OCI-LY1 (cell line): ENCODE measurements at regions not wholly inside any gene's neighbourhood (a gene's known extent, or its start where the extent isn't known, plus 50 kb on each side); places are given as distances from the start of the nearest gene placed in this dataset.

Experiments used
- H2AFZ ChIP-seq: fragments of 200-600 bp; sonication (generic), shearing (Covaris generic); 2 replicates; pipeline ENCODE4 v1.6.0; 2014; ENCODE audit warnings: antibody characterized with exemption, mild to moderate bottlenecking, low read length
- H3F3A ChIP-seq: fragments of 200-600 bp; sonication (generic), shearing (Covaris generic); 2 replicates; pipeline ENCODE4 v1.6.0; 2014; ENCODE audit warnings: mild to moderate bottlenecking, antibody characterized with exemption, low read length, moderate library complexity; ENCODE audit not compliant: insufficient read depth
- H3K27ac ChIP-seq: fragments of 200-600 bp; sonication (generic); 2 replicates; pipeline ENCODE4 v1.5.1; 2014; ENCODE audit warnings: low read length, mixed run types, mild to moderate bottlenecking, low read depth; ENCODE audit not compliant: poor library complexity, severe bottlenecking
- H3K27me3 ChIP-seq: fragments of 200-600 bp; sonication (generic); 2 replicates; pipeline ENCODE4 v1.6.0; 2014; ENCODE audit warnings: antibody characterized with exemption, mild to moderate bottlenecking, low read length, moderate library complexity; ENCODE audit not compliant: insufficient read depth
- H3K36me3 ChIP-seq: fragments of 200-600 bp; sonication (generic); 2 replicates; pipeline ENCODE4 v1.6.1; 2014; ENCODE audit warnings: mild to moderate bottlenecking, antibody characterized with exemption, low read length, moderate library complexity, mixed read lengths; ENCODE audit not compliant: insufficient read depth
- H3K4me1 ChIP-seq: fragments of 200-600 bp; sonication (generic); 2 replicates; pipeline ENCODE4 v1.5.1; 2014; ENCODE audit warnings: mild to moderate bottlenecking, low read length, moderate library complexity; ENCODE audit not compliant: insufficient read depth, severe bottlenecking
- H3K4me2 ChIP-seq: fragments of 200-600 bp; sonication (generic), shearing (Covaris generic); 2 replicates; pipeline ENCODE4 v1.6.1; 2014; ENCODE audit warnings: low read length
- H3K4me3 ChIP-seq: fragments of 200-600 bp; sonication (generic); 2 replicates; pipeline ENCODE4 v1.5.1; 2014; ENCODE audit warnings: low read length, low read depth, mild to moderate bottlenecking, mixed read lengths; ENCODE audit not compliant: poor library complexity, severe bottlenecking
- H3K79me2 ChIP-seq: fragments of 200-600 bp; shearing (Covaris generic); 2 replicates; pipeline ENCODE4 v1.6.1; 2016; ENCODE audit warnings: mixed run types, low read length, mixed read lengths; ENCODE audit not compliant: insufficient read depth
- H3K9ac ChIP-seq: fragments of 200-600 bp; sonication (generic), shearing (Covaris generic); 2 replicates; pipeline ENCODE4 v1.6.1; 2014; ENCODE audit warnings: mild to moderate bottlenecking, low read length, mixed read lengths
- H3K9me2 ChIP-seq: fragments of 200-600 bp; sonication (generic), shearing (Covaris generic); 2 replicates; pipeline ENCODE4 v1.6.1; 2014; ENCODE audit warnings: low read depth, mild to moderate bottlenecking, low read length, mixed read lengths
- H3K9me3 ChIP-seq: fragments of 200-600 bp; shearing (Covaris generic); 2 replicates; pipeline ENCODE4 v1.6.1; 2014; ENCODE audit warnings: low read length, mixed read lengths
- H4K20me1 ChIP-seq: fragments of 200-600 bp; sonication (generic), shearing (Covaris generic); 2 replicates; pipeline ENCODE4 v1.6.0; 2016; ENCODE audit warnings: mild to moderate bottlenecking, low read length; ENCODE audit not compliant: insufficient read depth
- EZH2 ChIP-seq: fragments of 200-600 bp; sonication (generic), shearing (Covaris generic); IDR thresholded peaks from 2 replicates; pipeline ENCODE4 v1.8.0; 2017; ENCODE audit warnings: borderline replicate concordance, mixed run types, mild to moderate bottlenecking, antibody characterized with exemption, low read length, moderate library complexity, mixed read lengths
- TF ChIP-seq, protein P1 (sequence below): fragments of 200-600 bp; sonication (generic), shearing (Covaris generic); IDR thresholded peaks from 2 replicates; pipeline ENCODE4 v1.5.1; 2017; ENCODE audit warnings: mild to moderate bottlenecking, antibody characterized with exemption, low read length, moderate library complexity, mixed read lengths

DNA sequence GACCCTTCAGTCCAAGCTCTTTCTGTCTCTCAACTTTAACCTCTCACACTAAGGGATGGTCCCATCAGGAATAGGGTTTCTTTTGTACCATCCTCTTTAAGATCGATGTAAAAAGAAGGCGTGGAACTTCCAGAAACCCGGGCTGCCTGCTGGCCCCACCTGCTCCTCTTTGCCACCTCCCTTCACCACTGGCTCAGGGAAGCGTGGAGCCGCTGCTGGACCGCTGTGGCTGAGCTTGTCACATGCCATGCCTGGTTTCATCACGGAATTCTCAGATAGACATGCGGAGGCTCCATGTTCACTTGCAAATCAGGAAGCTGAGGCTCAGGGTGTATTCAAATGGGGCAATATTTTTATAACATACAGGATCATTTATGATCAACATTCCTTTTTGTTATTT, 399.7 kb downstream of the BRD1 start:
- no peak overlapping the region for H3K4me3 ChIP-seq
- H4K20me1 ChIP-seq, result no peaks in the 10 kb centered on the region; the same call in 1 of the 2 replicates
- H3K36me3 ChIP-seq, result no peaks in the 10 kb centered on the region
- H3K79me2 ChIP-seq, result no peaks in the 10 kb centered on the region
- no peaks in the 10 kb centered on the region for H3K9me2 ChIP-seq
- no peaks in the 10 kb centered on the region for H3K27me3 ChIP-seq
- no peak overlapping the region for H2AFZ ChIP-seq
- no peak overlapping the region for H3K9ac ChIP-seq
- no peaks in the 10 kb centered on the region for H3K9me3 ChIP-seq
- H3K27ac ChIP-seq, result no peak overlapping the region
- H3K4me2 ChIP-seq, result no peak overlapping the region
- H3K4me1 ChIP-seq, result no peaks in the 10 kb centered on the region
- H3F3A ChIP-seq, result no peaks in the 10 kb centered on the region
- no peak for TF ChIP-seq EZH2
- TF ChIP-seq, protein P1, sequence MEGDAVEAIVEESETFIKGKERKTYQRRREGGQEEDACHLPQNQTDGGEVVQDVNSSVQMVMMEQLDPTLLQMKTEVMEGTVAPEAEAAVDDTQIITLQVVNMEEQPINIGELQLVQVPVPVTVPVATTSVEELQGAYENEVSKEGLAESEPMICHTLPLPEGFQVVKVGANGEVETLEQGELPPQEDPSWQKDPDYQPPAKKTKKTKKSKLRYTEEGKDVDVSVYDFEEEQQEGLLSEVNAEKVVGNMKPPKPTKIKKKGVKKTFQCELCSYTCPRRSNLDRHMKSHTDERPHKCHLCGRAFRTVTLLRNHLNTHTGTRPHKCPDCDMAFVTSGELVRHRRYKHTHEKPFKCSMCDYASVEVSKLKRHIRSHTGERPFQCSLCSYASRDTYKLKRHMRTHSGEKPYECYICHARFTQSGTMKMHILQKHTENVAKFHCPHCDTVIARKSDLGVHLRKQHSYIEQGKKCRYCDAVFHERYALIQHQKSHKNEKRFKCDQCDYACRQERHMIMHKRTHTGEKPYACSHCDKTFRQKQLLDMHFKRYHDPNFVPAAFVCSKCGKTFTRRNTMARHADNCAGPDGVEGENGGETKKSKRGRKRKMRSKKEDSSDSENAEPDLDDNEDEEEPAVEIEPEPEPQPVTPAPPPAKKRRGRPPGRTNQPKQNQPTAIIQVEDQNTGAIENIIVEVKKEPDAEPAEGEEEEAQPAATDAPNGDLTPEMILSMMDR, result no peak

DNA sequence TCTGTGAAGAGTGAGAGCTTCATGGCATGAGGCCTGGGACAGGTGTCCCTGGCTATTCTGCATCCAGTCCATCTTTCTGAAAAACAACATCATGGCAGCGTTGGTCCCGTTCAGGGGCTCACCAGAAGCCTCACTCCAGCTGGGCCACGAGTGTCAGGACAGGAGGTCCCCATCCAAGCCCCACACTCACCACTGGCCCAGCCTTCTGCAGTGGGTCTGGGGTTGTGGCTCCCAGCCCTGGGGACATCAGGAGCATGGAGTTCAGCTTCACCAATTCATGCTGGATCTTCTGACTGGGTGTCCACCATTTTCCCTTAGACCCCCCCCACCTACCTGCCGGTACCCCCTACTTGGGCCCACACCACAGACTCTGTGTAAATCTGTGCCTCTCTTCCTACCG, 400.3 kb downstream of the BRD1 start:
- Histone ChIP-seq H3K27ac (no peak overlapping the region), H3K9me2 (no peaks in the 10 kb centered on the region), H3K4me1 (no peaks in the 10 kb centered on the region), H3K27me3 (no peaks in the 10 kb centered on the region), H3K79me2 (no peaks in the 10 kb centered on the region), H3K9me3 (no peaks in the 10 kb centered on the region), H2AFZ (no peak overlapping the region), H4K20me1 (no peaks in the 10 kb centered on the region; the same call in 1 of the 2 replicates), H3K36me3 (no peaks in the 10 kb centered on the region), H3K4me3 (no peak overlapping the region), H3F3A (no peaks in the 10 kb centered on the region), H3K4me2 (no peak overlapping the region), H3K9ac (no peak overlapping the region)
- TF ChIP-seq EZH2, result no peak
- TF ChIP-seq, protein P1, result no peak

DNA sequence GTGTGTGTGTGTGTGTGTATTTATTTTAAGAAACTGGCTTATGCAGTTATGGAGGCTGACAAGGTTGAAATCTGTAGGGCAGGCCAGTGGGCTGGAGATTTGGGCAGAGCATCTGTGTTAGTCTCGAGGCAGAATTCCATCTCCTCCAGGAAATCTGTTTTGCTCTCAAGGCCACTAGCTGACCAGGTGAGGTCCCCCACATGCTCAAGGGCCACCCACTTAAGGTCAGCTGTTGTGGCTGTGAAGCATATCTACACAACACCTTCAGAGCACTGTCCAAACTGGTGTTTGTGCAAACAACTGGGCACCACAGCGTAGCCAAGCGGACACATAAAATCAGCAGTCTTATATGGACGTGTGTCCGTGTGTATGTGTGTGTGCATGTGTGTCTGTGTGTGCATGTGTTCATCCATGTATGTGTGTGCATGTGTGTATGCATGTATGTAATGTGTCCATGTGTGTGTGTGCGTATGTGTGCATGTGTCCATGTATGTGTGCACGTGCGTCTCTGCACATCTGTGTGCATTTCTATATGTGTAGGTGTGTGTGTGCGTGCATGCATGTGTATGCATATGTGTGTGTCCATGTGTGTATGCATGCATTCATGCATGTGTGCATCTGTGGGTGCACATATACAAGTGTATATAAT, 400.9 kb downstream of the BRD1 start:
- no peaks in the 10 kb centered on the region for H4K20me1 ChIP-seq
- no peaks in the 10 kb centered on the region for H3K27me3 ChIP-seq
- no peaks in the 10 kb centered on the region for H3K4me1 ChIP-seq
- H3K9me3 ChIP-seq, result no peaks in the 10 kb centered on the region
- no peak overlapping the region for H2AFZ ChIP-seq
- H3F3A ChIP-seq, result no peaks in the 10 kb centered on the region
- H3K79me2 ChIP-seq, result no peaks in the 10 kb centered on the region
- no peaks in the 10 kb centered on the region for H3K9me2 ChIP-seq
- no peak overlapping the region for H3K27ac ChIP-seq
- no peaks in the 10 kb centered on the region for H3K36me3 ChIP-seq
- H3K4me3 ChIP-seq, result no peak overlapping the region
- no peak for TF ChIP-seq EZH2
- TF ChIP-seq, protein P1, result no peak
- no peak overlapping the region for H3K9ac ChIP-seq
- no peak overlapping the region for H3K4me2 ChIP-seq
